Hypothalamus (tissue), 51 donors: ENCODE measurements at regions not wholly inside any gene's neighbourhood (a gene's known extent, or its start where the extent isn't known, plus 50 kb on each side); places are given as distances from the start of the nearest gene placed in this dataset.

Experiments
- DNase-seq, 51 donors: peaks; one replicate each; lab custom pipeline; 2025; lab: John Stamatoyannopoulos, UW

- no peak for DNase-seq
These were observed 172.2 kb upstream of the RRP15 start for GRCh38 chr1:218112862-218113261.

- DNase-seq, result no peak
These were observed 161.1 kb upstream of the RRP15 start for GRCh38 chr1:218123968-218124367.

- DNase-seq, result no peak
These were observed 149.7 kb upstream of the RRP15 start for GRCh38 chr1:218135371-218135770.

- no peak for DNase-seq
These were observed 145.3 kb upstream of the RRP15 start for GRCh38 chr1:218139761-218140160.

GRCh38 chr1:218156595-218156994 lies 128.5 kb upstream of the RRP15 start:
- DNase-seq, result no peak

GRCh38 chr1:218163371-218163770 lies 121.7 kb upstream of the RRP15 start:
- no peak for DNase-seq

GRCh38 chr1:218164111-218164929 lies 120.8 kb upstream of the RRP15 start:
- DNase-seq, result peak in 2 of 51 donors; percentile 3 to 5

GRCh38 chr1:218164930-218165700 lies 120.0 kb upstream of the RRP15 start:
- DNase-seq, result no peak

GRCh38 chr1:218165701-218166114 lies 119.4 kb upstream of the RRP15 start:
- DNase-seq, result no peak

- DNase-seq, result no peak
These were observed 118.7 kb upstream of the RRP15 start for GRCh38 chr1:218166268-218166945.

- DNase-seq, result peak in 1 of 51 donors; percentile 24
These were observed 113.7 kb upstream of the RRP15 start for GRCh38 chr1:218171302-218171893.

GRCh38 chr1:218182455-218182854 lies 102.6 kb upstream of the RRP15 start:
- no peak for DNase-seq

- DNase-seq, result no peak
These were observed 84.1 kb upstream of the RRP15 start for GRCh38 chr1:218200979-218201378.

- DNase-seq, result no peak
These were observed 83.5 kb upstream of the RRP15 start for GRCh38 chr1:218201601-218202000.

- DNase-seq, result no peak
These were observed 79.4 kb upstream of the RRP15 start for GRCh38 chr1:218205721-218206120.

GRCh38 chr1:218207194-218207593 lies 77.9 kb upstream of the RRP15 start:
- no peak for DNase-seq

- no peak for DNase-seq
These were observed 75.7 kb upstream of the RRP15 start for GRCh38 chr1:218209351-218209861.

- DNase-seq, result no peak
These were observed 73.9 kb upstream of the RRP15 start for GRCh38 chr1:218211241-218211640.

GRCh38 chr1:218217040-218217439 lies 68.1 kb upstream of the RRP15 start:
- no peak for DNase-seq

- DNase-seq, result no peak
These were observed 65.6 kb upstream of the RRP15 start for GRCh38 chr1:218219460-218219859.

GRCh38 chr1:218224101-218224500 lies 61.0 kb upstream of the RRP15 start:
- DNase-seq, result no peak
